IPS-15b (cell line): ENCODE measurements at regions not wholly inside any gene's neighbourhood (a gene's known extent, or its start where the extent isn't known, plus 50 kb on each side); places are given as distances from the start of the nearest gene placed in this dataset.

Experiments
- H3K27me3 ChIP-seq: one replicate; pipeline ENCODE4 v1.6.1; 2013; ENCODE audit warnings: low read length; ENCODE audit not compliant: control insufficient read depth, insufficient read depth
- H3K36me3 ChIP-seq: one replicate; pipeline ENCODE4 v1.6.1; 2013; ENCODE audit warnings: low read length; ENCODE audit not compliant: control insufficient read depth, insufficient read depth
- H3K4me1 ChIP-seq: one replicate; pipeline ENCODE4 v1.6.1; 2013; ENCODE audit warnings: mild to moderate bottlenecking, low read length; ENCODE audit not compliant: control insufficient read depth, insufficient read depth
- H3K4me3 ChIP-seq: one replicate; pipeline ENCODE4 v1.5.1; 2013; ENCODE audit warnings: low read depth, low read length
- H3K9ac ChIP-seq: one replicate; pipeline ENCODE4 v1.6.1; 2013; ENCODE audit warnings: low read depth, mild to moderate bottlenecking, low read length
- H3K9me3 ChIP-seq: one replicate; pipeline ENCODE4 v1.6.1; 2013; ENCODE audit warnings: mild to moderate bottlenecking, low read length; ENCODE audit not compliant: control insufficient read depth, insufficient read depth

GRCh38 chr18:43904209-43904837, 627.0 kb upstream of the SYT4 start:
- no peaks in the 10 kb centered on the region for H3K4me1 ChIP-seq
- no peaks in the 10 kb centered on the region for H3K9me3 ChIP-seq
- no peaks in the 10 kb centered on the region for H3K36me3 ChIP-seq
- H3K9ac ChIP-seq, result no peak overlapping the region
- H3K4me3 ChIP-seq, result no peak overlapping the region
- no peaks in the 10 kb centered on the region for H3K27me3 ChIP-seq

- H3K4me1 ChIP-seq, result peaks cover 10% of the 10 kb centered on the region
- no peak overlapping the region for H3K4me3 ChIP-seq
- no peaks in the 10 kb centered on the region for H3K36me3 ChIP-seq
- H3K9me3 ChIP-seq, result no peaks in the 10 kb centered on the region
- no peaks in the 10 kb centered on the region for H3K27me3 ChIP-seq
- no peak overlapping the region for H3K9ac ChIP-seq
Measured at GRCh38 chr18:43914018-43914417, 636.7 kb upstream of the SYT4 start.

GRCh38 chr18:43916984-43917383, 639.7 kb upstream of the SYT4 start:
- H3K4me3 ChIP-seq, result no peak overlapping the region
- no peaks in the 10 kb centered on the region for H3K27me3 ChIP-seq
- H3K4me1 ChIP-seq, result peaks cover 10% of the 10 kb centered on the region
- no peak overlapping the region for H3K9ac ChIP-seq
- H3K36me3 ChIP-seq, result no peaks in the 10 kb centered on the region
- H3K9me3 ChIP-seq, result no peaks in the 10 kb centered on the region

- Histone ChIP-seq H3K4me1 (peaks cover 10% of the 10 kb centered on the region), H3K36me3 (no peaks in the 10 kb centered on the region), H3K9ac (no peak overlapping the region), H3K4me3 (no peak overlapping the region), H3K27me3 (no peaks in the 10 kb centered on the region), H3K9me3 (no peaks in the 10 kb centered on the region)
Measured at GRCh38 chr18:43917520-43917919, 640.2 kb upstream of the SYT4 start.

GRCh38 chr18:43919551-43919950, 642.3 kb upstream of the SYT4 start:
- Histone ChIP-seq H3K9me3 (no peaks in the 10 kb centered on the region), H3K36me3 (no peaks in the 10 kb centered on the region), H3K27me3 (no peaks in the 10 kb centered on the region), H3K4me1 (peaks cover 10% of the 10 kb centered on the region), H3K9ac (no peak overlapping the region), H3K4me3 (no peak overlapping the region)

- Histone ChIP-seq H3K9ac (no peak overlapping the region), H3K36me3 (no peaks in the 10 kb centered on the region), H3K4me3 (no peak overlapping the region), H3K27me3 (no peaks in the 10 kb centered on the region), H3K9me3 (no peaks in the 10 kb centered on the region), H3K4me1 (no peaks in the 10 kb centered on the region)
Measured at GRCh38 chr18:43931439-43931838, 654.1 kb upstream of the SYT4 start.

GRCh38 chr18:43932140-43932539, 654.9 kb upstream of the SYT4 start:
- Histone ChIP-seq H3K4me3 (no peak overlapping the region), H3K27me3 (no peaks in the 10 kb centered on the region), H3K4me1 (no peaks in the 10 kb centered on the region), H3K36me3 (no peaks in the 10 kb centered on the region), H3K9me3 (no peaks in the 10 kb centered on the region), H3K9ac (no peak overlapping the region)

GRCh38 chr18:43933177-43933576, 655.9 kb upstream of the SYT4 start:
- Histone ChIP-seq H3K27me3 (no peaks in the 10 kb centered on the region), H3K9me3 (no peaks in the 10 kb centered on the region), H3K4me1 (no peaks in the 10 kb centered on the region), H3K4me3 (no peak overlapping the region), H3K9ac (no peak overlapping the region), H3K36me3 (no peaks in the 10 kb centered on the region)

GRCh38 chr18:43934322-43934721, 657.0 kb upstream of the SYT4 start:
- Histone ChIP-seq H3K36me3 (no peaks in the 10 kb centered on the region), H3K9ac (no peak overlapping the region), H3K9me3 (no peaks in the 10 kb centered on the region), H3K4me3 (no peak overlapping the region), H3K4me1 (no peaks in the 10 kb centered on the region), H3K27me3 (no peaks in the 10 kb centered on the region)

- Histone ChIP-seq H3K9ac (no peak overlapping the region), H3K27me3 (no peaks in the 10 kb centered on the region), H3K4me3 (no peak overlapping the region), H3K4me1 (no peaks in the 10 kb centered on the region), H3K36me3 (no peaks in the 10 kb centered on the region), H3K9me3 (no peaks in the 10 kb centered on the region)
Measured at GRCh38 chr18:43934781-43935471, 657.6 kb upstream of the SYT4 start.

GRCh38 chr18:43936176-43936575, 658.9 kb upstream of the SYT4 start:
- H3K4me3 ChIP-seq, result no peak overlapping the region

GRCh38 chr18:43949291-43949690, 672.0 kb upstream of the SYT4 start:
- Histone ChIP-seq H3K36me3 (no peaks in the 10 kb centered on the region), H3K4me3 (no peak overlapping the region), H3K9ac (no peak overlapping the region), H3K27me3 (no peaks in the 10 kb centered on the region), H3K4me1 (no peaks in the 10 kb centered on the region), H3K9me3 (peaks cover 7% of the 10 kb centered on the region)

More at GRCh38 chr18:43936176-43936575, 658.9 kb upstream of the SYT4 start:
- peaks cover 4% of the 10 kb centered on the region for H3K4me1 ChIP-seq
- no peaks in the 10 kb centered on the region for H3K27me3 ChIP-seq
- no peaks in the 10 kb centered on the region for H3K9me3 ChIP-seq
- no peak overlapping the region for H3K9ac ChIP-seq
- H3K36me3 ChIP-seq, result no peaks in the 10 kb centered on the region
